OCI-LY1 (cell line): ENCODE measurements at regions not wholly inside any gene's neighbourhood (a gene's known extent, or its start where the extent isn't known, plus 50 kb on each side); places are given as distances from the start of the nearest gene placed in this dataset.

Experiments
- H2AFZ ChIP-seq: fragments of 200-600 bp; sonication (generic), shearing (Covaris generic); 2 replicates; pipeline ENCODE4 v1.6.0; 2014; ENCODE audit warnings: antibody characterized with exemption, mild to moderate bottlenecking, low read length
- H3F3A ChIP-seq: fragments of 200-600 bp; sonication (generic), shearing (Covaris generic); 2 replicates; pipeline ENCODE4 v1.6.0; 2014; ENCODE audit warnings: mild to moderate bottlenecking, antibody characterized with exemption, low read length, moderate library complexity; ENCODE audit not compliant: insufficient read depth
- H3K27ac ChIP-seq: fragments of 200-600 bp; sonication (generic); 2 replicates; pipeline ENCODE4 v1.5.1; 2014; ENCODE audit warnings: low read length, mixed run types, mild to moderate bottlenecking, low read depth; ENCODE audit not compliant: poor library complexity, severe bottlenecking
- H3K27me3 ChIP-seq: fragments of 200-600 bp; sonication (generic); 2 replicates; pipeline ENCODE4 v1.6.0; 2014; ENCODE audit warnings: antibody characterized with exemption, mild to moderate bottlenecking, low read length, moderate library complexity; ENCODE audit not compliant: insufficient read depth
- H3K36me3 ChIP-seq: fragments of 200-600 bp; sonication (generic); 2 replicates; pipeline ENCODE4 v1.6.1; 2014; ENCODE audit warnings: mild to moderate bottlenecking, antibody characterized with exemption, low read length, moderate library complexity, mixed read lengths; ENCODE audit not compliant: insufficient read depth
- H3K4me1 ChIP-seq: fragments of 200-600 bp; sonication (generic); 2 replicates; pipeline ENCODE4 v1.5.1; 2014; ENCODE audit warnings: mild to moderate bottlenecking, low read length, moderate library complexity; ENCODE audit not compliant: insufficient read depth, severe bottlenecking
- H3K4me2 ChIP-seq: fragments of 200-600 bp; sonication (generic), shearing (Covaris generic); 2 replicates; pipeline ENCODE4 v1.6.1; 2014; ENCODE audit warnings: low read length
- H3K4me3 ChIP-seq: fragments of 200-600 bp; sonication (generic); 2 replicates; pipeline ENCODE4 v1.5.1; 2014; ENCODE audit warnings: low read length, low read depth, mild to moderate bottlenecking, mixed read lengths; ENCODE audit not compliant: poor library complexity, severe bottlenecking
- H3K79me2 ChIP-seq: fragments of 200-600 bp; shearing (Covaris generic); 2 replicates; pipeline ENCODE4 v1.6.1; 2016; ENCODE audit warnings: mixed run types, low read length, mixed read lengths; ENCODE audit not compliant: insufficient read depth
- H3K9ac ChIP-seq: fragments of 200-600 bp; sonication (generic), shearing (Covaris generic); 2 replicates; pipeline ENCODE4 v1.6.1; 2014; ENCODE audit warnings: mild to moderate bottlenecking, low read length, mixed read lengths
- H3K9me2 ChIP-seq: fragments of 200-600 bp; sonication (generic), shearing (Covaris generic); 2 replicates; pipeline ENCODE4 v1.6.1; 2014; ENCODE audit warnings: low read depth, mild to moderate bottlenecking, low read length, mixed read lengths
- H3K9me3 ChIP-seq: fragments of 200-600 bp; shearing (Covaris generic); 2 replicates; pipeline ENCODE4 v1.6.1; 2014; ENCODE audit warnings: low read length, mixed read lengths
- H4K20me1 ChIP-seq: fragments of 200-600 bp; sonication (generic), shearing (Covaris generic); 2 replicates; pipeline ENCODE4 v1.6.0; 2016; ENCODE audit warnings: mild to moderate bottlenecking, low read length; ENCODE audit not compliant: insufficient read depth
- EZH2 ChIP-seq: fragments of 200-600 bp; sonication (generic), shearing (Covaris generic); IDR thresholded peaks from 2 replicates; pipeline ENCODE4 v1.8.0; 2017; ENCODE audit warnings: borderline replicate concordance, mixed run types, mild to moderate bottlenecking, antibody characterized with exemption, low read length, moderate library complexity, mixed read lengths
- TF ChIP-seq, protein P1 (sequence below): fragments of 200-600 bp; sonication (generic), shearing (Covaris generic); IDR thresholded peaks from 2 replicates; pipeline ENCODE4 v1.5.1; 2017; ENCODE audit warnings: mild to moderate bottlenecking, antibody characterized with exemption, low read length, moderate library complexity, mixed read lengths

DNA sequence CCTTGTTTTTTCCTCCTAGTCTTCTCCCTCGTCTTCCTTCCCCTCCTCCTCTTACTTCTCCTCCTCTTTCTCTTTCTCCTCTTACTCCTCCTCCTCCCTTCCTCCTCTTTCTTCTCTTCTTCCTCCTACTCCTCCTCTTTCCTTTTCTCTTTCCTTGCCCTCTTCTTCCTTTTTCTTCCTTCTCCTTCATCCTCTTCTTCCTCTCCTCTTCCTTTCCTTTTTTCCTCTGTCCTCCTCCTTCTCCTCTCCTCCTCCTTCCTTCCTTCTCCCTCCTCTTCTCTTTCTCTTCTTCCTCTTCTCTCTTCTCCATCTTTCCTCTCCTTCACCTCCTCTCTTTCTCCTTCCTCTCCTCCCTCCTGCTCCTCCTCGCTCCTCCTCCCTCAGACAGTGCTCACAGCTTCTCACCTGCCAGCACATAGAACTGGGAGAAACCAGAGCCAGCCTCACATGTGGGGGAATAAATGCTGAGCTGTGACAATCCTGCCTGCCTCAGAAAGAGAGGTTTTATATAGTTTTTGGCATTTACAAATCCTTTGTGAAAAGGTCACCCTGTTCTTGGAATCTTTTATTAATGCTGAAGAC, 84.3 kb upstream of the NLRP1 start:
- Histone ChIP-seq H3F3A (no peaks in the 10 kb centered on the region), H3K79me2 (no peaks in the 10 kb centered on the region), H3K27ac (no peak overlapping the region), H3K27me3 (peaks cover 12% of the 10 kb centered on the region), H3K9me2 (no peaks in the 10 kb centered on the region), H4K20me1 (no peaks in the 10 kb centered on the region), H3K9me3 (no peaks in the 10 kb centered on the region), H3K4me1 (no peaks in the 10 kb centered on the region), H3K4me2 (no peak overlapping the region), H3K4me3 (no peak overlapping the region), H3K9ac (no peak overlapping the region), H3K36me3 (no peaks in the 10 kb centered on the region), H2AFZ (no peak overlapping the region)
- no peak for TF ChIP-seq EZH2
- TF ChIP-seq, protein P1, sequence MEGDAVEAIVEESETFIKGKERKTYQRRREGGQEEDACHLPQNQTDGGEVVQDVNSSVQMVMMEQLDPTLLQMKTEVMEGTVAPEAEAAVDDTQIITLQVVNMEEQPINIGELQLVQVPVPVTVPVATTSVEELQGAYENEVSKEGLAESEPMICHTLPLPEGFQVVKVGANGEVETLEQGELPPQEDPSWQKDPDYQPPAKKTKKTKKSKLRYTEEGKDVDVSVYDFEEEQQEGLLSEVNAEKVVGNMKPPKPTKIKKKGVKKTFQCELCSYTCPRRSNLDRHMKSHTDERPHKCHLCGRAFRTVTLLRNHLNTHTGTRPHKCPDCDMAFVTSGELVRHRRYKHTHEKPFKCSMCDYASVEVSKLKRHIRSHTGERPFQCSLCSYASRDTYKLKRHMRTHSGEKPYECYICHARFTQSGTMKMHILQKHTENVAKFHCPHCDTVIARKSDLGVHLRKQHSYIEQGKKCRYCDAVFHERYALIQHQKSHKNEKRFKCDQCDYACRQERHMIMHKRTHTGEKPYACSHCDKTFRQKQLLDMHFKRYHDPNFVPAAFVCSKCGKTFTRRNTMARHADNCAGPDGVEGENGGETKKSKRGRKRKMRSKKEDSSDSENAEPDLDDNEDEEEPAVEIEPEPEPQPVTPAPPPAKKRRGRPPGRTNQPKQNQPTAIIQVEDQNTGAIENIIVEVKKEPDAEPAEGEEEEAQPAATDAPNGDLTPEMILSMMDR = no peak

DNA sequence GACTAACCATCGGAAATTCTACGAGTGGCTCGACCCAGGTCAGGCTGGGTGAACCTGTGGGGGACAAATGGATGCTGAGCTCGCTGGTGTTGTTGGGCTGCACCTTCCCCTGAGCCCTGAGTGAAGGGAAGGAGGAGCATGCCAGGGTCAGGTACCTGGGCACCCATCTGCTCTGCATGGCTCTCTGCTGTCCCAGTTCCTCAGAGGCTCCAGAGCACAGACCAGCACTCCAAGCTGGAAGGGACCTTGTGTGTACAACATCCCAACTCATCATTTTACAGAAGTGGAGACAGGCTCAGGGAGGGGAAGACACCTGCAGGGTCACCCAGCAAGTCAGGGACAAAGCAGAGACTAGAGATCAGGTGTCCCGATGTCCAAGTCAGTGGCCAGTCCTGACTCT, 84.9 kb upstream of the NLRP1 start:
- TF ChIP-seq, protein P1 = no peak
- no peak for TF ChIP-seq EZH2
- no peaks in the 10 kb centered on the region for H4K20me1 ChIP-seq
- H2AFZ ChIP-seq = no peak overlapping the region
- H3K79me2 ChIP-seq = no peaks in the 10 kb centered on the region
- no peak overlapping the region for H3K9ac ChIP-seq
- peaks cover 9% of the 10 kb centered on the region for H3K27me3 ChIP-seq
- no peak overlapping the region for H3K4me2 ChIP-seq
- no peaks in the 10 kb centered on the region for H3K9me3 ChIP-seq
- H3F3A ChIP-seq = no peaks in the 10 kb centered on the region
- H3K4me1 ChIP-seq = no peaks in the 10 kb centered on the region
- H3K4me3 ChIP-seq = no peak overlapping the region
- no peak overlapping the region for H3K27ac ChIP-seq
- H3K36me3 ChIP-seq = no peaks in the 10 kb centered on the region
- H3K9me2 ChIP-seq = no peaks in the 10 kb centered on the region

DNA sequence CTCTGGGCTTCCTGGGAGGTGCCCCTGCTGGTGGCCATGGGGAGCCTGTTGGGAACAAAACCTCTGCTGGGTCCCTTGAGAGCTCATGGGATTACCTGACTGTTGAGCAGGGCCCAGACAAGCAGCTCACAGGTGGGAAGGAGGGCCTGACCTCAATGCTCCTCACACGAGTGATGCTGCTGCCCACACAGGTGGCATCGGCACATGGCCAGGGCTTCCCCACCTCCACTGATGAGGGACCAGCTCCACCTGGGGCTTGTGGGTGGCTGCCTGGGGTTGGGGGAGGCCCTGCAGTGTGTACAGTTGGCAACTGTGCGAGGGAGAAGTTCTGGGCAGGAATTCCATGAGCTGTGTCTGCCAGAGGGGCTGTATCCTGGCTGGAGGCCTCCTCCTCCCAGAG, 87.8 kb upstream of the NLRP1 start:
- no peak overlapping the region for H3K9ac ChIP-seq
- no peaks in the 10 kb centered on the region for H3K79me2 ChIP-seq
- no peak overlapping the region for H2AFZ ChIP-seq
- no peaks in the 10 kb centered on the region for H3F3A ChIP-seq
- no peaks in the 10 kb centered on the region for H3K4me1 ChIP-seq
- no peak overlapping the region for H3K4me3 ChIP-seq
- H3K4me2 ChIP-seq = no peak overlapping the region
- no peak overlapping the region for H3K27ac ChIP-seq
- no peaks in the 10 kb centered on the region for H3K36me3 ChIP-seq
- peaks cover 9% of the 10 kb centered on the region; the same call in 1 of the 2 replicates for H3K27me3 ChIP-seq
- no peaks in the 10 kb centered on the region for H4K20me1 ChIP-seq
- H3K9me2 ChIP-seq = no peaks in the 10 kb centered on the region
- H3K9me3 ChIP-seq = no peaks in the 10 kb centered on the region
- no peak for TF ChIP-seq EZH2
- TF ChIP-seq, protein P1 = no peak
